HepG2 (cell line): ENCODE measurements at regions not wholly inside any gene's neighbourhood (a gene's known extent, or its start where the extent isn't known, plus 50 kb on each side); places are given as distances from the start of the nearest gene placed in this dataset.

Experiments used
- ARID2 ChIP-seq: sonication (generic); formaldehyde crosslinking; IDR thresholded peaks from 2 replicates; pipeline ENCODE4 v1.8.1; 2022; ENCODE audit warnings: mild to moderate bottlenecking, missing genetic modification reagents, borderline replicate concordance
- ARNT ChIP-seq: fragments of 450-650 bp; IDR thresholded peaks from 2 replicates; pipeline ENCODE4 v1.6.1; 2017
- ARNTL ChIP-seq: sonication (generic); formaldehyde crosslinking; IDR thresholded peaks from 2 replicates; pipeline ENCODE4 v1.4.0; 2020; ENCODE audit warnings: mild to moderate bottlenecking, missing genetic modification reagents
- BRD4 ChIP-seq: sonication (generic); formaldehyde crosslinking; IDR thresholded peaks from 2 replicates; pipeline ENCODE4 v1.4.0; 2020; ENCODE audit warnings: missing genetic modification reagents
- CCAR2 ChIP-seq: fragments of 200-400 bp; formaldehyde crosslinking; optimal IDR thresholded peaks from 2 replicates; pipeline ENCODE3; 2018; ENCODE audit warnings: low read depth, mild to moderate bottlenecking, low read length, moderate library complexity
- FOXA1 ChIP-seq, 2 experiments: fragments of 450-650 bp in 1 of 2; sonication (generic) in 1 of 2; formaldehyde crosslinking in 1 of 2; IDR thresholded peaks; 2 replicates each; pipeline versions ENCODE4 v1.4.0 to v1.6.1; 2016 to 2020; ENCODE audit warnings: missing genetic modification reagents in 1 of 2
- GABPA ChIP-seq, 2 experiments: IDR thresholded peaks; 2 replicates each; pipeline ENCODE4 v1.6.1; 2011 to 2016; ENCODE audit warnings: low read depth in 2 of 2, low read length in 1 of 2, missing biosample characterization in 1 of 2, missing genetic modification characterization in 1 of 2
- HOXA7 ChIP-seq: sonication (generic); formaldehyde crosslinking; IDR thresholded peaks from 2 replicates; pipeline ENCODE4 v1.8.1; 2022; ENCODE audit warnings: mild to moderate bottlenecking, missing genetic modification reagents, moderate library complexity
- KAT7 ChIP-seq: IDR thresholded peaks from 2 replicates; pipeline ENCODE4 v1.6.1; 2018; ENCODE audit warnings: borderline replicate concordance, missing compliant biosample characterization
- KMT2B ChIP-seq: IDR thresholded peaks from 2 replicates; pipeline ENCODE4 v1.6.1; 2016; ENCODE audit warnings: missing genetic modification reagents, missing compliant biosample characterization
- PTBP1 ChIP-seq: fragments of 200-400 bp; formaldehyde crosslinking; IDR thresholded peaks from 2 replicates; pipeline ENCODE4 v1.6.1; 2018; ENCODE audit warnings: low read length, low read depth; ENCODE audit not compliant: poor library complexity, severe bottlenecking
- RARG ChIP-seq: sonication (generic); formaldehyde crosslinking; IDR thresholded peaks from 2 replicates; pipeline ENCODE4 v1.4.0; 2020; ENCODE audit warnings: low read depth, mild to moderate bottlenecking, missing genetic modification reagents
- RCOR2 ChIP-seq: IDR thresholded peaks from 2 replicates; pipeline ENCODE4 v1.6.1; 2016; ENCODE audit warnings: missing biosample characterization, missing genetic modification reagents
- ZMAT3 ChIP-seq: sonication (generic); formaldehyde crosslinking; conservative IDR thresholded peaks from 2 replicates; pipeline ENCODE4 v1.7.0; 2021; ENCODE audit warnings: missing genetic modification reagents
- ZNF136 ChIP-seq: sonication (generic); formaldehyde crosslinking; IDR thresholded peaks from 2 replicates; pipeline ENCODE4 v1.8.1; 2022; ENCODE audit warnings: low read depth, mild to moderate bottlenecking, moderate library complexity, missing genetic modification reagents
- ZNF138 ChIP-seq: sonication (generic); formaldehyde crosslinking; IDR thresholded peaks from 2 replicates; pipeline ENCODE4 v1.5.0; 2020; ENCODE audit warnings: mild to moderate bottlenecking, low read depth, missing genetic modification reagents
- ZNF235 ChIP-seq: sonication (generic); formaldehyde crosslinking; IDR thresholded peaks from 2 replicates; pipeline ENCODE4 v1.8.1; 2023; ENCODE audit warnings: mild to moderate bottlenecking, missing genetic modification reagents, borderline replicate concordance
- ZNF317 ChIP-seq: sonication (generic); formaldehyde crosslinking; IDR thresholded peaks from 2 replicates; pipeline ENCODE4 v1.5.0; 2020; ENCODE audit warnings: mild to moderate bottlenecking, missing genetic modification reagents
- ZNF367 ChIP-seq: sonication (generic); formaldehyde crosslinking; IDR thresholded peaks from 2 replicates; pipeline ENCODE4 v1.4.0; 2020; ENCODE audit warnings: missing genetic modification reagents, borderline replicate concordance
- ZNF543 ChIP-seq: sonication (generic); formaldehyde crosslinking; IDR thresholded peaks from 2 replicates; pipeline ENCODE4 v1.4.0; 2020; ENCODE audit warnings: mild to moderate bottlenecking, missing genetic modification reagents
- ZNF7 ChIP-seq: IDR thresholded peaks from 2 replicates; pipeline ENCODE4 v1.6.1; 2016; ENCODE audit warnings: missing biosample characterization, missing genetic modification reagents
- ZNF781 ChIP-seq: sonication (generic); formaldehyde crosslinking; IDR thresholded peaks from 2 replicates; pipeline ENCODE4 v1.5.1; 2020; ENCODE audit warnings: borderline replicate concordance, mild to moderate bottlenecking, missing genetic modification reagents; ENCODE audit errors: not compliant biosample characterization
- TF ChIP-seq, protein P1 (sequence below): sonication (generic); formaldehyde crosslinking; IDR thresholded peaks from 2 replicates; pipeline ENCODE4 v1.4.0; 2020; ENCODE audit warnings: missing genetic modification reagents
- TF ChIP-seq, protein P2 (sequence below): sonication (generic); formaldehyde crosslinking; IDR thresholded peaks from 2 replicates; pipeline ENCODE4 v1.5.0; 2020; ENCODE audit warnings: missing genetic modification reagents, mild to moderate bottlenecking, borderline replicate concordance
- TF ChIP-seq, protein P3 (sequence below): sonication (generic); formaldehyde crosslinking; IDR thresholded peaks from 2 replicates; pipeline ENCODE4; 2020; ENCODE audit warnings: missing genetic modification reagents, mild to moderate bottlenecking, borderline replicate concordance
- TF ChIP-seq, protein P4 (sequence below): sonication (generic); formaldehyde crosslinking; IDR thresholded peaks from 2 replicates; pipeline ENCODE4 v1.8.1; 2022; ENCODE audit warnings: mild to moderate bottlenecking, missing genetic modification reagents

DNA sequence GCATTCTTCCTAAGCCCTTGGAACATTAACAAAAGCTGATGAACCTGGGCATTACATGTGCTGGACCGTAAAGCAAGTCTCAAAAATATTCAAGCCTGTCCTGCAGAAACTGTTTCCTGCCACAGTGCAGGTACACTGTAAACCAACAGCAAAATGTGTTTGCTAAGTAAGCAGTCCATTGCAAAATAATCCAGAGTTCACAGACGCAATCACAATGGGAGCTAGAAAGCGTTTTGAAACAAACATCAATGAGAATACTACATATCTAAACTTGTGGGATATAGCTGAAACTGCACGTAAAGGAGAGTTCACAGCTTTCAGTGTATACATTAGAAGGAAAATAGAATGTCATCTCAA is 61.6 kb downstream of the RGS12 start (continued):
- TF ChIP-seq ARNTL (peak; percentile 83), ZNF543 (CRISPR knock-in tag) (no peak), FOXA1 (IDR thresholded peaks at IDR 0.05) (peak; percentile 65; the same call in 1 of the 2 replicates), FOXA1 (CRISPR knock-in tag; IDR thresholded peaks at IDR 0.05) (peak; percentile 98), ZNF138 (CRISPR knock-in tag) (no peak), ZMAT3 (0 out of 2 replicates have a peak, but pooled peaks have one; percentile 56), RCOR2 (CRISPR knock-in tag) (peak; percentile 93), ARID2 (peak; percentile 74; the same call in 1 of the 2 replicates), ZNF367 (CRISPR knock-in tag) (no peak), ZNF7 (CRISPR knock-in tag) (peak; percentile 45; the same call in 1 of the 2 replicates), HOXA7 (CRISPR knock-in tag) (no peak), RARG (CRISPR knock-in tag) (no peak), BRD4 (peak; percentile 77; the same call in 1 of the 2 replicates), ZNF781 (CRISPR knock-in tag) (no peak), ARNT (no peak), ZNF235 (no peak), CCAR2 (no peak), ZNF136 (CRISPR knock-in tag) (peak; percentile 75; the same call in 1 of the 2 replicates), PTBP1 (no peak), GABPA (IDR thresholded peaks at IDR 0.05; ENCODE audit: low read depth, low read length) (no peak), GABPA (CRISPR knock-in tag; IDR thresholded peaks at IDR 0.05; ENCODE audit: low read depth) (peak; percentile 48; the same call in 1 of the 2 replicates), ZNF317 (CRISPR knock-in tag) (peak; percentile 63), KMT2B (CRISPR knock-in tag) (peak; percentile 80), KAT7 (CRISPR knock-in tag) (peak; percentile 69; the same call in 1 of the 2 replicates)
- TF ChIP-seq, protein P1, sequence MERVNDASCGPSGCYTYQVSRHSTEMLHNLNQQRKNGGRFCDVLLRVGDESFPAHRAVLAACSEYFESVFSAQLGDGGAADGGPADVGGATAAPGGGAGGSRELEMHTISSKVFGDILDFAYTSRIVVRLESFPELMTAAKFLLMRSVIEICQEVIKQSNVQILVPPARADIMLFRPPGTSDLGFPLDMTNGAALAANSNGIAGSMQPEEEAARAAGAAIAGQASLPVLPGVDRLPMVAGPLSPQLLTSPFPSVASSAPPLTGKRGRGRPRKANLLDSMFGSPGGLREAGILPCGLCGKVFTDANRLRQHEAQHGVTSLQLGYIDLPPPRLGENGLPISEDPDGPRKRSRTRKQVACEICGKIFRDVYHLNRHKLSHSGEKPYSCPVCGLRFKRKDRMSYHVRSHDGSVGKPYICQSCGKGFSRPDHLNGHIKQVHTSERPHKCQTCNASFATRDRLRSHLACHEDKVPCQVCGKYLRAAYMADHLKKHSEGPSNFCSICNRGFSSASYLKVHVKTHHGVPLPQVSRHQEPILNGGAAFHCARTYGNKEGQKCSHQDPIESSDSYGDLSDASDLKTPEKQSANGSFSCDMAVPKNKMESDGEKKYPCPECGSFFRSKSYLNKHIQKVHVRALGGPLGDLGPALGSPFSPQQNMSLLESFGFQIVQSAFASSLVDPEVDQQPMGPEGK, result peak; percentile 78
- TF ChIP-seq, protein P2, sequence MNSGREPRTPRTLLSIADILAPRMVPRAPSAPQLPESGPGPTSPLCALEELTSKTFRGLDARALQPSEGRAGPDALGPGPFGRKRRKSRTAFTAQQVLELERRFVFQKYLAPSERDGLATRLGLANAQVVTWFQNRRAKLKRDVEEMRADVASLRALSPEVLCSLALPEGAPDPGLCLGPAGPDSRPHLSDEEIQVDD (CRISPR knock-in tag), result no peak
- TF ChIP-seq, protein P3, sequence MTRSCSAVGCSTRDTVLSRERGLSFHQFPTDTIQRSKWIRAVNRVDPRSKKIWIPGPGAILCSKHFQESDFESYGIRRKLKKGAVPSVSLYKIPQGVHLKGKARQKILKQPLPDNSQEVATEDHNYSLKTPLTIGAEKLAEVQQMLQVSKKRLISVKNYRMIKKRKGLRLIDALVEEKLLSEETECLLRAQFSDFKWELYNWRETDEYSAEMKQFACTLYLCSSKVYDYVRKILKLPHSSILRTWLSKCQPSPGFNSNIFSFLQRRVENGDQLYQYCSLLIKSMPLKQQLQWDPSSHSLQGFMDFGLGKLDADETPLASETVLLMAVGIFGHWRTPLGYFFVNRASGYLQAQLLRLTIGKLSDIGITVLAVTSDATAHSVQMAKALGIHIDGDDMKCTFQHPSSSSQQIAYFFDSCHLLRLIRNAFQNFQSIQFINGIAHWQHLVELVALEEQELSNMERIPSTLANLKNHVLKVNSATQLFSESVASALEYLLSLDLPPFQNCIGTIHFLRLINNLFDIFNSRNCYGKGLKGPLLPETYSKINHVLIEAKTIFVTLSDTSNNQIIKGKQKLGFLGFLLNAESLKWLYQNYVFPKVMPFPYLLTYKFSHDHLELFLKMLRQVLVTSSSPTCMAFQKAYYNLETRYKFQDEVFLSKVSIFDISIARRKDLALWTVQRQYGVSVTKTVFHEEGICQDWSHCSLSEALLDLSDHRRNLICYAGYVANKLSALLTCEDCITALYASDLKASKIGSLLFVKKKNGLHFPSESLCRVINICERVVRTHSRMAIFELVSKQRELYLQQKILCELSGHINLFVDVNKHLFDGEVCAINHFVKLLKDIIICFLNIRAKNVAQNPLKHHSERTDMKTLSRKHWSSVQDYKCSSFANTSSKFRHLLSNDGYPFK (CRISPR knock-in tag), result no peak
- TF ChIP-seq, protein P4, sequence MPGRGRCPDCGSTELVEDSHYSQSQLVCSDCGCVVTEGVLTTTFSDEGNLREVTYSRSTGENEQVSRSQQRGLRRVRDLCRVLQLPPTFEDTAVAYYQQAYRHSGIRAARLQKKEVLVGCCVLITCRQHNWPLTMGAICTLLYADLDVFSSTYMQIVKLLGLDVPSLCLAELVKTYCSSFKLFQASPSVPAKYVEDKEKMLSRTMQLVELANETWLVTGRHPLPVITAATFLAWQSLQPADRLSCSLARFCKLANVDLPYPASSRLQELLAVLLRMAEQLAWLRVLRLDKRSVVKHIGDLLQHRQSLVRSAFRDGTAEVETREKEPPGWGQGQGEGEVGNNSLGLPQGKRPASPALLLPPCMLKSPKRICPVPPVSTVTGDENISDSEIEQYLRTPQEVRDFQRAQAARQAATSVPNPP (CRISPR knock-in tag), result no peak
